DMS79 treated with DMSO at 0.1 percent for 48 hours (cell line): ENCODE measurements at regions not wholly inside any gene's neighbourhood (a gene's known extent, or its start where the extent isn't known, plus 50 kb on each side); places are given as distances from the start of the nearest gene placed in this dataset.
"Not testable (repeated sequence)": the region's sequence is repeated elsewhere in the genome, so short reads cannot be mapped to it uniquely, and the experiment has no call there.

Experiments
- DNase-seq: peaks from one replicate; lab custom pipeline; 2025; lab: John Stamatoyannopoulos, UW

DNA sequence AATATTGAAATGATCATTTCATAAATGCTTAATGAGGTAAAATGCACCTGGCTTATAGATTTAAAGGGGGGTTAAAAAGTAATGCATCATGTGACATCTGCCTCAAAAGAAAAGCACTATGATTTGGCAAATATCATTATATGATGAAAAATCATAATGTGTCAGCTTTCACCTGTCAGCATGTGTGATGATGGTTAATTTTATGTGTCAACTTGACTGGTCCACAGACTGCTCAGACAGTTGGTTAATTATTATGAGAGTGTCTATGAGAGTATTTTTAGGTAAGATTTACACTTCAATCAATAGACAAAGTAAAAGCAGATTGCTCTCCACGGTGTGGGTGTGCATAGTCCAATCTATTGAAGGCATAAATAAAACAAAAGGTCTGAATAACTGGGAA is 1986.7 kb downstream of the PCDH7 start:
- DNase-seq: no peak

DNA sequence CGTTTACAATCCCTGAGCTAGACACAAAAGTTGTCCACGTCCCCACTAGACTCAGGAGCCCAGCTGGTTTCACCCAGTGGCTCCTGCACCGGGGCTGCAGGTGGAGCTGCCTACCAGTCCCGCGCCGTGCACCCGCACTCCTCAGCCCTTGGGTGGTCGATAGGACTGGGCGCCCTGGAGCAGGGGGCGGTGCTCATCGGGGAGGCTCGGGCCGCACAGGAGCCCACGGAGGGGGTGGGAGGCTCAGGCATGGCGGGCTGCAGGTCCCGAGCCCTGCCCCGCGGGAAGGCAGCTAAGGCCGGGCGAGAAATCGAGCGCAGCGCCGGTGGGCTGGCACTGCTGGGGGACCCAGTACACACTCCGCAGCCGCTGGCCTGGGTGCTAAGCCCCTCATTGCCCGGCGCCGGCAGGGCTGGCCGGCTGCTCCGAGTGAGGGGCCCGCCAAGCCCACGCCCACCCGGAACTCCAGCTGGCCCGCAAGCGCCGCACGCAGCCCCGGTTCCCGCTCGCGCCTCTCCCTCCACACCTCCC is 1996.0 kb downstream of the PCDH7 start:
- not testable (repeated sequence) for DNase-seq

DNA sequence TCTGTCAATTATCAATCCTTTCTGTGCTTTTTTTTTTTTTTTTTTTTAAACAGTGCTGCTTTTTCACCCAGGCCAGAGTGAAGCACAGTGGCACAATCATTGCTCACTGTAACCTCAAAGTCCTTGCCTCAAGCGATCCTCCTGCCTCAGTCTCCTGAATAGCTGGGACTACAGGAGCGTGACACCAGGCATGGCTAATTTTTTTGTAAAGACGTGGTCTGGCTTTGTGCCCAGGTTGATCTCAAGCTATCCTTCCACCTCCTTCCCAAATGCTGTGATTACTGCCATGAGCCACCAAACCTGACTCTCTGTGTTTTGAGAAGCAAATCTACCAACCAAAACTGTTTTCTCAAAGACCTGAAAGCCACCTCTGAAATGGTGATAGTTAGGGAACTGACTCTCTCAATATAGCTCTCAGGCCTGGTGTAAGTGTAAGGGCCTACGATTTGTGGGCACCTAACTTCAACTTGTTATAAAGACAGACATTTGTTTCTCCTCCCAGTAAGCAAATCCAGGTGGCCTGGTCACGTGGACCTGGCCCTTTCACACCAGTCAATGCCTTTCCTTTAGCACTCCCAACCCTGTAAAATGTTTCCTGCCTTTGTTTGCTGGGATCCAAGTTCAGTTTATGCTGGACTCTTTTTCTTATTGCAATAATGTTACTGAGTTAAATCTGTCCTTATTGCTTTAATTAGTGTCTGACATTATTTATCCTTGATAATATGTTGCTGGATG is 2015.9 kb downstream of the PCDH7 start:
- DNase-seq: no peak

DNA sequence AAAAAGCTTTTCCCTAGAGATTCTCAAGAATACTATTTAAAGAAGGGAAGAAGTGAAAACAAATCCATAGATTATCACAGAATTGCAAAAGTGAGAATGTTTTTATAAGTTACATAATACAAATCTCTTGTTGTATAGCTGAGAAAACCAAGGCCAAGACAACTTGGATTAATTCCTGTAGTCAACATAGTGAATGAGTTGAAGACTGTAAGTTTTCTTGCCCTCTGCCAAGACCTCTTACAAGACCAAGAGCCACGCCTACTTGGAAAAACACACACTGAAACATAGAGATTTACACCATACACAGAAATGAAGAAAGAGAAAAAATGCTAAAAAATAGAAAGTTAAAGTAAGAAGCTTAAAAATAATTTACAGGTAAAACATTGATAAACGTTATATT is 2024.0 kb downstream of the PCDH7 start:
- DNase-seq: no peak

DNA sequence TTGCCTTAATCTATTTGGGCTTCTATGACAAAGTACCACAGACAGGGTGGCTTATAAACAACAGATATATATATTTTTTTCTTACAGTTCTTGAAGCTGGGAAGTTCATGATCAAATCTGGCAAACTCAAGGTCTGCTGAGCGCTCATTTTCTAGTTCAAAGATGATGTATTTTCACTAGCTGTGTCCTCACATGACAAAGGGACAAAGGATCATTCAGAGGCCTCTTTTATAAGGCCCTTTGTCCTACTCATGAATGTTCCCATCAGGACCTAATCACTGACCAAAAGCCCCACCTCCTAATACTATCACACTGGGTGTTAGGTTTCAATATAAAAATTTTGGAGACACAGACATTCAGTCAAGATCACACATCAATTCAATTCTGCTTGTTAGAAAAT is 2025.2 kb downstream of the PCDH7 start:
- DNase-seq: no peak

DNA sequence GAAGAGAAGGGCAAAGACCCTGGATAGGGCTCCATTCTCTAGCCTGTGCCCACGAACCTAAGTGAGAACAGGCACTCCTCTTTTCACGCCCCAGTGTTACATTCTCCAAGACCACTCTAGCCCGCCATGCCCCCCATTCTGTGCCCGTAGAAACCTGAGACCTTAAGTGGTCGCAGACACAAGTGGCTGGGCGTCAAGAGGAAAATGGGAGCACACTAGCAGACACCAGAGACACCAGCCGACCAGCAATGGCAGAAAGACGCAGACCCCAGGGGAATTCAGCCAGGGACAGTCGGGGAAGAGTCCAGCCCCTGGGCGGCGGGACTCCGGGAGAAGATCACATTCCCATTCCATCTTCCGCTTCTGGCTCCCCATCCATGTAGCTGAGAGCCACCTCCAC is 2027.9 kb downstream of the PCDH7 start:
- no peak for DNase-seq

DNA sequence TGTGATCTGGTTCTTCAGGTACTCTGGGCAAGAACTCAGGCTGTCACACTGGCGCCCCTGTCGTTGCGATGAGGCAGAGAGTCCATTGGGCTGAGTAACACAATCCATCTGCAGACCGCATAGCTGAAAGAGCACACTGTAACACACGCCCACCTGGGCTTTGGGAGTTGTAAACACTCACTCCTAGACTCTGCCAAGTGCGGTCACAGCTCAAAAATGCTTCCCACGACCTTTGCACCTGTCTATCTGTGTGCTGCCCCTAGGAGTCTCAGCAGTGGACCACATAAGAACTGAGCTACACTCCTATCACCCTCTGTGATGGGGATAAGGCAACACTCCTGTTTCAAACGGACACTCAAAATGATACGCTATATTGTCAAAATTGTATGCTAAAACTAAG is 2028.3 kb downstream of the PCDH7 start:
- DNase-seq: no peak

DNA sequence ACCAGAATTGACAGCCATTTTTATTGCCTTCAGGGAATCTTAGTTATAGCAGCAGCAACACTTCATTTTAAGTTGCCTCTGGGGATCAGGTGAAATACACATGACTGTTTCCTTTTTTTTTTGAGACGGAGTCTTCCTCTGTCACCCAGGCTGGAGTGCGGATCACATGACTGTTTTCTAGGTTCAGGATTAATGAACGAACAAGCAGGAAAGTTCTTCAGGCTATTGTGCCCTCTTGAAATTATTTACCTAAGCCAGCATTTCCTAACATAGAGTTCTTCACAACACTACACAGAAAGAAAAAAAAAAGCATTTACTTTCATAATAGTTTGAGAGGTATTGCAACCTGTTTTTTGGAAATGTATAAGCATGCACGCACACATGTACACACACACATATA is 2032.8 kb downstream of the PCDH7 start:
- no peak for DNase-seq

DNA sequence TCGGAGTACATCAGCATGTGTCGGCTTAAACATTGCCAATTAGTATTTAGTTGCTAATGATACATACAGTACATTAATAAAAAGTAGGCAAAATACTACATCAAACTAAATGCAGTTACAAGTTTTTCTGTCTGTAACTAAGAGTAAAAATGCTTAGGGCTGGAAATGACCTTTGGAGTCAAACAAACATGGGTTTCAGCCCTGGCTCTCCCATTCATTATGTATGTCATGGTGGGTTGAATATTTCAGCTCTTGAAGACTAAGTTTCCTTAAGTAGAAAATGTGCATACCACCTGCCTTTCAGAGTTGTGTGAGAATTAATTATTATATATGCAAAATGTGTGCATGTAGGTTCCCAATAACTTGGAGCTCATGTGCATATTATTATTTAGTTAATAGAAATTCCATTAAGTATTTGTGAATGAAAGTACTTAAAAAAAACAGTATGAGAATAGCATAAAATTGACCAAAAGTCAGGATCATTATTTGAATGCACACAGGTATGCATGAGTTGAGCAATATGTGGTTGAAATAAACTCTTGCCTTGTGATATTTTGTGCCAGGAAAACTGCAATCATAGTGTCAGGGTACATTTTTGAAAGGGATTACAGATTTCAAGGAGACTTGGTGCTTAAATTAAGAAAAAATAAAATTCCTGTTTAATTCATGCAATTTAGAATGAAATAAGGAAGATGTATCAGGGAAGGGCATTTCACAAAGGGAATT is 2048.7 kb downstream of the PCDH7 start:
- no peak for DNase-seq

DNA sequence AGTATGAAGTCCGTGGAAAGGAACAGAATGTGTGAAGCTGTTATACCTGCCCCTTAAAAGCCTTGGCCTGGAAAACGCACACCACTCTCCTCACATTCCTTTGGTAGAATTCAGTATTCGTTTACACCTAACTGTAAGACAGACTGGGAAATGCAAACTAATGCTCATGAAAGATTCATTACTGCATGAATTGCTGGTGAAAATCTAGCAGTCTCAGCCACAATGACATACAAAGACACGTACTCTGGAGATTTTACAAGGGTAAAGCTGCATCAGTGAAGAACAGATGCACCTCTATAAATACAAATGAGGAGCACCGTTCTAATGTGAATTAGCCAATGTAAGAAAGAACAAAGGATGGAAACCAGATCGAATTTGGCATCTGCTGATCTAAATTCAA is 2051.3 kb downstream of the PCDH7 start:
- DNase-seq: no peak

DNA sequence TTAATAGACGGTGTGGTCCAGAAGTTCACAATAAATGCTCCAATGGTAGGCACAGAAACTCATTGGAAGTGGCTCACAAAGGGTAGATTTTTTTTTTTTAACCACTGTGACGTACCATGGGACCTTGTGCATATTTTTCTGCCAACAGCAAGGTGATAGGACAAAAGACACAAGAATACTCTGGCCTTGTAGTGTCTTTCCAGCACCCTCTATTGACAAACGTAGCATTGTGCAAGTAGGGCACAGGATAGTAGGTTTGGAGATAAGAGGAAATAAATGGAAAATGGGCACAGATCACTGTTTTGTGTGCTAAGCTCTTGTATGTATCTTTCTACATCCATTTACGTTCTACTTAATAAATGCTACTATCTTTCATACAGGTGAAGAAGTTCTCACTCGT is 2054.9 kb downstream of the PCDH7 start:
- no peak for DNase-seq

DNA sequence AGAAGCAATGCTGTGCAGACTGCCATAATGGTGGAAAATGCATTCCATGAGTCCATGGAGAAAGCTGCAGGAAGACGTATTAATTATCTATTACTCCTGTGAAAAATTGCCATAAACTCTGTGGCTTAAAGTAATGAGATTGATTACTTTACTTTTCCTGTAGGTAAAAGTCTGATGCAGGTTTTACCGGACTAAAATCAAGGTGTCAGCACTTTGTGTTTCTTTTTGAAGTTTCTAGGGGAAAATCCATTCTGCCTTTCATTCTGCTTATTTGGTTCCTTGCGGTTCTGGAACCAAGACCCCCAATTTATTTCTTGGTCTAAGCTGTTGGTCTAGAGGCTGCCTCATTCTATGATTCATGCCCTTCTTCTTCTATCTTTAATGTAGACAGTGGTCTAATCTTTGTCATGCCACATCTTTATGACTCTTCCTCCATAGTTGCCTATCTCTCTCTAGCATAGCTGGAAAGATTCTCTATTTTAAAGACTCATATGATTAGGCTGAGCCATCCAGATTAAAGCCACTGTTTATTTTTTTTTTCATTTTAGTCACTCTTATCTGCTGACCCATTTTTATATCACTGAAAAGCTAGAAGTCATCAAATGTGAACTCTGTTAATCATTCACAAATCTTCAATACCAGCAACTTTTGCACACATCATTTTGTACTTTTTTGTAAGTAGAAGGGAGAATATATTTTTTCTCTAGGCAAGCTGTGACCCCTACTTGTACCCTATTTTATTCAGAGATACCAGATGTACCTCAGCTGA is 2056.4 kb downstream of the PCDH7 start:
- DNase-seq: no peak

DNA sequence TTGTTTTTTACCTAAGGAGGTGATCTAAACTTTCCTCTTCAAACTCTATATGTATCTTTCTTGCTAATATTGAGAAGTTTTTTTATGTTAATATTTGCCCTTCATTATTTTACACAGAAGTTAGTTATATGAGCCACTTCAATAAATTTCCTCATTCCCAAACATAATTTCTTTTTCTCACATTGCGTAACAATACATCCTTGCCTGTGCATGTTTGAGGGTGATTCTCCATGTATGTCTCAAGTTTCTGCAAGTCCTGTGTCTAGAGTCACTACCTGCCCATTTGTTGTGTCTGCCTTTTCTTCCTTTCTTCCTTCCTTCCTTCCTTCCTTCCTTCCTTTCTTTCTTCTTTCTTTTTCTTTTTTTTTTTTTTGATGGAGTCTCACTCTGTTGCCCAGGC is 2057.9 kb downstream of the PCDH7 start:
- no peak for DNase-seq

DNA sequence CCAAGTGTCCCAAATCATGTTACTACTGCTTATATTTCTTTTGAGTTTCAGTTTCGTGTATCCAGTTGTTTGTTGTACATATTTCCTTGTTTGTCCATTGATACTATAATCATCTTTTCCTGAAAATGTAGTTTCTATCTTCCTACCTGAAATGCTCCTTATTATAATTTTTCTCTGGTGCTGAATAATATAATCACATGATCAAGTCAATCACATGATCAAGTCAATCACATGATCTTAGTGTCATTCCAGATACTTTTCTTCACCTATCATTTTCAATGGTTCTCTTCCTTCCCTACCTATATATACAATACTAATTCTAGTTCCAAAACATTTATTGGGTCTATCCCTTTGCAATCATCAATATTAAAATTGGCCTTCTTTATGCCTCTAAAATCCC is 2058.8 kb downstream of the PCDH7 start:
- no peak for DNase-seq

DNA sequence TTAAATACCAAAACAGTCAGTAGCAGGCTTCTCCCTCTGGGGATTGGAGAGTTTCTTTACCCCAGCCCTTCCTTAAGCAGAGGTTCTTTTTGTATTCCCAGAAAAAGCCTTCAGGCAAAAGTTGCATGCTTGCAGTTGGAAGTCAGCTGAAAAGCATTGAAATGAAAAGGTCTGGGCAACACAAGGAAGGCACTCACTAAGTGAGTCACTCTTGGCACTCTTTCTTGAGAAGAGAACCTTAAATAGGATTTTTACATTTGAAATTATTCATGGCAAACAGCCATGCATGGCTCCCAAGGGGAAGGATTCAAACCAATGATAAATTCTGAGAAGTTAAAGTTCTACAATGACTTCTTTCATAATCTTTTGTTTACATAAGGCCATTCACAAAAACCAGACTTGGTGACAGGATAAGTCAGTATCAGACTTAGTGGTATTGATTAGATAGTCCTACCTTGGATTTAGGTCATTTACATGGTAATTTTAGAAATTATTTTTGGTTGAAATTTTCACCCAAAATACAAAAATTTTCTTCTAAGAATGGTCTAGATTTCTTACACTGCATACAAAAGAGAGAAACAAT is 2068.9 kb downstream of the PCDH7 start:
- DNase-seq: no peak

DNA sequence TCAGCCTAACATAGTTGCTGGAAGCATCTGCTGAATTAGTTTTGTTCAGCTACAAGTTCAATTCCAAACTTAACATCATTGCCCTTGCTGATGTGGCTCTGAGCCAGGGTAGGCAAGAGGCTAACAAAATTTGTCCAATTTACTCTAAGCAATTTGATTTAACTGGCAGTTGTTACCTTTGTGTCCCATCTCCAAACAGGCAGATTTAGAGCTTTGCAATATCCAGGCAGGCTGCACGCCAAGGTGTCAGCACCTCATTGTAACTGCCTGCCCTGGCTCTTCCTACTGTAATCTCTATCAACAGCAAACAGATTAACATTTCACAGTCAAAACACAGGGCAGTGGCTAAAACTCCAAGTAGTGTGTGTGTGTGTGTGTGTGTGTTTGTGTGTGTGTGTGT is 2070.6 kb downstream of the PCDH7 start:
- DNase-seq: no peak

DNA sequence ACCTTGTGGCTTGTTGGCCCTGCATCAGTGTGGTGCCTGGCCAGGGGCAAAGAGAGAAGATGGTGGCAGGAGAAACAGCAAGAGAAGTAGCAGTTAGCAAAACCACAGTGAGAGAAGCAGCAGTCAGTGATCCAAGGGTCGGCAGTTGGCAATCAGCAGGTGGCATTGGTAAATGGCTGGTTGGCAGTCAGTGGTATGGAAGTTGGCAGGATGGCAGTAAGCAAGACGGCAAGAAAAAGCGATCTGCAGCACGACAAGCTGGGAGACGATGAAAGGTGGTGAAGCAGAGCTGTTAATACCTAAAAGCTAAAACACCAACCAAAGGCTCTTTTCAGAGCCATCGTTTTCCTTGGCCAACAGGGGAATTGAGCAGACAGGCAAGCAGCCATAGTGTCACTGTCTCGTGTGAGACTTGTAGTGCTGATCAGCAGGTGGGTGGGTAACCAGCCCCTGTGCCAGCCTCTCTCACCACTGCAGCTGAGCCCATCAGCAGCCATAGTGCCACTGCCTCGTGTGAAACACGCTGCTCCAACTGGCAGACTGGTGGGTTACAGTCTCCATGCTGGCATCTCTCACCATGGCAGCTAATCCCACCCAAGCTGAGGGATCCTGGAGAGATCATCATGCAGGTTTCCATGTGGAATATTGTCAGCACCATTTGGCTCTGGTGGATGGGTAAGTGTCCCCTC is 2078.4 kb downstream of the PCDH7 start:
- DNase-seq: no peak

DNA sequence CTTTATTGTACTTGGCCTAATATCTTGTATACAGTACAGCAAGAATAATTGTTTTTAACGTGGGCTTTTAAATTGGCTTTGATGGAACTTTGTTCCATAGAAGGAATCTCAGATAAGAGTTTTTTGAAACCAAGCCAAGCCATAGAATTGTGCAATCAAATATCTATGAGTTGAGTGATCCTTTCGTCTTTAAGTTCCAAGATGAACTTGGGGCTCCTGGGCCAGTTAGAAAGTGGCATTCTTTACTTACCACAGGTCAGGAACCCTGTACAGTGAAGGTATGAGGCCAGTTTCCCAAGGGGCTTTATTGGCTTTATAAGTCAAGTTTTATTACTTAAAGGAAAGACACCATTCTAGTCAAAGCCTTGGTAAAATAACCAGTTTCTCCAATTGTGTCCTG is 2104.2 kb downstream of the PCDH7 start:
- no peak for DNase-seq

DNA sequence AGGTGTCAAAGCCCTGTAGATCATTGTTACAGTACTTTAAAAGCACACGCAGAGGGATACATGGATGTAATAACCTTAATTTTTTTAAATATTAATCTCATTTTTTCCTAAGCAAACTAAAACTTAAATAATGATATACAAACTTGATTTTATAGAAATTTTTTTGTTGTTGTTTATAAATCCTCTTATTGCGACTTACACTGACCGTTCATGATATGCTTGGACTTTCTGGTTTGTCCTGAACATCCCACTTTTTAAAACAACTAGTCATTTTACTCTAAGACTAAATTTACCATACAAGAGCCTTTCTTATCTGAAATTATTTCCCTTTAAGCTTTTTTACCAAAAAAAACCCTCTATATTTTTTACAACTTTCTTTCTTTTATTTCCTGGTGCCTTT is 2106.0 kb downstream of the PCDH7 start:
- DNase-seq: no peak

DNA sequence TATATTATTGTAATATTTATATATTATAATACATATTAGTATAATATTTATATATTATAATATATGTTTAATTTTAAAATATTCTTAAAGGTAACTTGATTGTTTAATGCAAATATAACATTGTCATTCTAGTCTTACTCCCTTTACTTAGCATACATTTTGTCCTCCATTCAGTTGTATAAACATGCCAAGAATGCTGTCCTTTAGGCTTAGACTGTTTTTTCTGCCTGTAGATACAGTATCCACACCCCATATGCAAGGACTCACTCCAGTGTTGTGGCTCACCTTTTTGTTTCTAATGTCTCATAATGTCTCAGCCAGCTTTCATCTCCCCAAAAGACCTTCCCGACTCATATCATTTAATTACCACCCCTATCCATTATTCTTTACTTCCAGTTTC is 2110.0 kb downstream of the PCDH7 start:
- no peak for DNase-seq

DNA sequence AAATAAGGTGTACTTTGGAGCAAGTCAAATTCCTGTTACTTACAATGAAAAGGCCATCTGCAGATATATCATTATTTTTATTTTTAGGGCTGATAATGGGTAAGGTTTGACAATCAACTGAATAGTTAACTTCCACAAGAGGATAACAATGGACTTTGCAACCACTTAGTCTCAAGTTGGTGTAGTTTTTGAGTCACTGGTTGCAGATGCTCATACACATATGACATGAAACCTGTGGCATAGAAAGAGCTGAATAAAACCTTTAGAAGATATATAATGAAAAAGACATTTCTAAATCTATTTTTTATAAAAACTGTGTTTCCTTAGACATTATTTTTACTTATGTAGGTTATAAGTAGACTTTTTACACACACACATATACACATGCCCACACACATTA is 2110.9 kb downstream of the PCDH7 start:
- no peak for DNase-seq
